Breast epithelium (tissue), 4 donors: ENCODE measurements at regions not wholly inside any gene's neighbourhood (a gene's known extent, or its start where the extent isn't known, plus 50 kb on each side); places are given as distances from the start of the nearest gene placed in this dataset.
A peak's percentile ranks its signal among the peaks of the same experiment; 100 is the strongest.

Experiments used
- DNase-seq, 2 donors: peaks; one replicate each; pipeline ENCODE4 v3.0.0-alpha.2; 2019; ENCODE audit warnings: low spot score in 2 of 2
- H3K27ac ChIP-seq, 2 donors: fragments of 200-600 bp; sonication (generic) in 1 of 2; one replicate each; pipeline ENCODE4 v1.5.1; 2016 to 2019; ENCODE audit warnings: mild to moderate bottlenecking in 1 of 2
- H3K27me3 ChIP-seq, 2 donors: fragments of 200-600 bp; sonication (generic) in 1 of 2; one replicate each; pipeline versions ENCODE4 v1.5.1 to v1.6.0; 2017 to 2019; ENCODE audit warnings: control low read depth in 1 of 2, mild to moderate bottlenecking in 1 of 2
- H3K36me3 ChIP-seq: fragments of 200-600 bp; one replicate; pipeline ENCODE4 v1.5.1; 2019
- H3K4me1 ChIP-seq, 2 donors: fragments of 200-600 bp; sonication (generic); one replicate each; pipeline ENCODE4 v1.5.1; 2016 to 2019; ENCODE audit warnings: control low read depth in 1 of 2
- H3K4me3 ChIP-seq, 3 donors: fragments of 200-600 bp; sonication (generic); 1 replicate in 2 of 3; 2 replicates in 1 of 3; pipeline ENCODE4 v1.5.1; 2016 to 2019; ENCODE audit warnings: mild to moderate bottlenecking in 3 of 3, moderate library complexity in 2 of 3
- H3K9me3 ChIP-seq, 2 donors: fragments of 200-600 bp; sonication (generic) in 1 of 2; one replicate each; pipeline ENCODE4 v1.5.1; 2016 to 2019; ENCODE audit warnings: control low read depth in 1 of 2
- CTCF ChIP-seq, 3 donors: fragments of 450-650 bp; IDR thresholded peaks; one replicate each; pipeline ENCODE4 v1.5.1; 2016 to 2017; ENCODE audit warnings: antibody characterized with exemption in 3 of 3, mild to moderate bottlenecking in 3 of 3, moderate library complexity in 3 of 3
- POLR2A ChIP-seq: fragments of 450-650 bp; IDR thresholded peaks from one replicate; pipeline ENCODE4 v1.6.1; 2016; ENCODE audit warnings: antibody characterized with exemption, mild to moderate bottlenecking, moderate library complexity
- POLR2AphosphoS5 ChIP-seq, 3 donors: sonication (generic); formaldehyde crosslinking; IDR thresholded peaks; one replicate each; pipeline ENCODE4 v1.6.1; 2017; ENCODE audit warnings: antibody characterized with exemption in 3 of 3
- intact Hi-C: fragments of 100-400 bp; cut with DNase I; formaldehyde crosslinking; loops from one replicate; pipeline ENCODE4 v1.15.1; 2023; ENCODE audit warnings: low total_unique reads

GRCh38 chr5:139733698-139734538 is 61.7 kb upstream of the PSD2 start:
- H3K9me3 ChIP-seq: no peaks in the 10 kb centered on the region
- no peaks in the 10 kb centered on the region for H3K36me3 ChIP-seq
- no peaks in the 10 kb centered on the region for H3K4me1 ChIP-seq
- H3K4me3 ChIP-seq: no peak overlapping the region
- H3K27me3 ChIP-seq: no peaks in the 10 kb centered on the region
- DNase-seq: no peak
- peak overlapping the region; percentile 40 to 60 for H3K27ac ChIP-seq
- intact Hi-C loops: no loop called here
- TF ChIP-seq CTCF (IDR thresholded peaks at IDR 0.05): no peak
- TF ChIP-seq POLR2A: no peak
- TF ChIP-seq POLR2AphosphoS5 (IDR thresholded peaks at IDR 0.05): no peak

GRCh38 chr5:139734539-139734916 is 61.1 kb upstream of the PSD2 start:
- peak overlapping the region in 1 of 2 donors; percentile 60 for H3K27ac ChIP-seq
- intact Hi-C loops: no loop called here
- DNase-seq: no peak

GRCh38 chr5:139738193-139739149 is 57.1 kb upstream of the PSD2 start:
- no peak overlapping the region for H3K27ac ChIP-seq
- H3K27me3 ChIP-seq: no peaks in the 10 kb centered on the region
- no peak overlapping the region for H3K4me3 ChIP-seq
- H3K9me3 ChIP-seq: no peaks in the 10 kb centered on the region
- no peaks in the 10 kb centered on the region for H3K36me3 ChIP-seq
- H3K4me1 ChIP-seq: no peaks in the 10 kb centered on the region
- no peak for DNase-seq
- no peak for TF ChIP-seq POLR2AphosphoS5 (IDR thresholded peaks at IDR 0.05)
- no peak for TF ChIP-seq POLR2A
- no peak for TF ChIP-seq CTCF (IDR thresholded peaks at IDR 0.05)
- intact Hi-C loops: no loop called here

More at GRCh38 chr5:139734539-139734916, 61.1 kb upstream of the PSD2 start:
- no peak overlapping the region for H3K4me3 ChIP-seq
- no peaks in the 10 kb centered on the region for H3K4me1 ChIP-seq
- no peaks in the 10 kb centered on the region for H3K9me3 ChIP-seq
- no peaks in the 10 kb centered on the region for H3K27me3 ChIP-seq
- TF ChIP-seq POLR2AphosphoS5 (IDR thresholded peaks at IDR 0.05) (no peak), POLR2A (no peak), CTCF (IDR thresholded peaks at IDR 0.05) (no peak)
- H3K36me3 ChIP-seq: no peaks in the 10 kb centered on the region

- H3K4me1 ChIP-seq: no peaks in the 10 kb centered on the region
- H3K36me3 ChIP-seq: no peaks in the 10 kb centered on the region
- no peak for DNase-seq
- H3K27me3 ChIP-seq: no peaks in the 10 kb centered on the region
- H3K27ac ChIP-seq: no peak overlapping the region
- no peaks in the 10 kb centered on the region for H3K9me3 ChIP-seq
- intact Hi-C loops: no loop called here
- no peak overlapping the region for H3K4me3 ChIP-seq
- TF ChIP-seq POLR2AphosphoS5 (IDR thresholded peaks at IDR 0.05) (no peak), CTCF (IDR thresholded peaks at IDR 0.05) (no peak), POLR2A (no peak)
Observed at GRCh38 chr5:139739150-139739974, 56.2 kb upstream of the PSD2 start.
